ENCODE measurements at regions not wholly inside any gene's neighbourhood (a gene's known extent, or its start where the extent isn't known, plus 50 kb on each side); places are given as distances from the start of the nearest gene placed in this dataset.

GRCh38 chr1:115173151-115173550, 83.8 kb upstream of the TSPAN2 start:
- Histone ChIP-seq H3K4me1 (no peaks in the 10 kb centered on the region), H3K4me3 (no peak overlapping the region), H3K27me3 (no peaks in the 10 kb centered on the region), H3K9me3 (no peaks in the 10 kb centered on the region), H3K27ac (no peak overlapping the region), H3K36me3 (ENCODE audit: low read depth, missing control alignments) (no peaks in the 10 kb centered on the region)
- no peak for DNase-seq
- intact Hi-C loops (cut with DNase I; ENCODE audit: low total_unique reads): no loop called here
- 79 to 86% methylated on average over 1 of the region's 1 CpG for WGBS, 2 donors
- TF ChIP-seq POLR2A (IDR thresholded peaks at IDR 0.05): no peak
- no peak for TF ChIP-seq CTCF (IDR thresholded peaks at IDR 0.05)

- no peak for DNase-seq
- Histone ChIP-seq H3K36me3 (ENCODE audit: low read depth, missing control alignments) (no peaks in the 10 kb centered on the region), H3K27ac (no peak overlapping the region), H3K4me1 (no peaks in the 10 kb centered on the region), H3K4me3 (no peak overlapping the region), H3K27me3 (no peaks in the 10 kb centered on the region), H3K9me3 (no peaks in the 10 kb centered on the region)
- intact Hi-C loops (cut with DNase I; ENCODE audit: low total_unique reads): no loop called here
- 55 to 60% methylated on average over 2 of the region's 2 CpGs for WGBS, 2 donors
- TF ChIP-seq POLR2A (IDR thresholded peaks at IDR 0.05): no peak
These were observed 83.0 kb upstream of the TSPAN2 start for GRCh38 chr1:115172270-115172669.

GRCh38 chr1:115170961-115171392, 81.7 kb upstream of the TSPAN2 start:
- Histone ChIP-seq H3K36me3 (ENCODE audit: low read depth, missing control alignments) (no peaks in the 10 kb centered on the region), H3K9me3 (no peaks in the 10 kb centered on the region), H3K4me1 (no peaks in the 10 kb centered on the region), H3K27ac (no peak overlapping the region), H3K4me3 (no peak overlapping the region), H3K27me3 (no peaks in the 10 kb centered on the region)
- intact Hi-C loops (cut with DNase I; ENCODE audit: low total_unique reads): no loop called here
- TF ChIP-seq POLR2A (IDR thresholded peaks at IDR 0.05): no peak
- WGBS, 2 donors: 82 to 85% methylated on average over 2 of the region's 2 CpGs
- no peak for DNase-seq

GRCh38 chr1:115170377-115170776, 81.1 kb upstream of the TSPAN2 start:
- TF ChIP-seq CTCF (IDR thresholded peaks at IDR 0.05) (no peak), POLR2A (IDR thresholded peaks at IDR 0.05) (no peak)
- Histone ChIP-seq H3K36me3 (ENCODE audit: low read depth, missing control alignments) (no peaks in the 10 kb centered on the region), H3K27me3 (no peaks in the 10 kb centered on the region), H3K4me3 (no peak overlapping the region), H3K4me1 (no peaks in the 10 kb centered on the region), H3K27ac (no peak overlapping the region), H3K9me3 (no peaks in the 10 kb centered on the region)
- 38 to 41% methylated on average over 1 of the region's 1 CpG for whole genome bisulfite sequencing, 2 donors
- no peak for DNase-seq
- intact Hi-C loops (cut with DNase I; ENCODE audit: low total_unique reads): no loop called here

GRCh38 chr1:115168026-115168425, 78.7 kb upstream of the TSPAN2 start:
- H3K4me1 ChIP-seq: no peaks in the 10 kb centered on the region
- no peak overlapping the region for H3K4me3 ChIP-seq
- H3K9me3 ChIP-seq: no peaks in the 10 kb centered on the region
- intact Hi-C loops (cut with DNase I; ENCODE audit: low total_unique reads): no loop called here
- H3K36me3 ChIP-seq (ENCODE audit: low read depth, missing control alignments): no peaks in the 10 kb centered on the region
- no peak for DNase-seq
- TF ChIP-seq CTCF (IDR thresholded peaks at IDR 0.05) (no peak), POLR2A (IDR thresholded peaks at IDR 0.05) (no peak)
- H3K27me3 ChIP-seq: no peaks in the 10 kb centered on the region
- no peak overlapping the region for H3K27ac ChIP-seq
- WGBS, 2 donors: 91 to 94% methylated on average over 4 of the region's 4 CpGs

- H3K4me1 ChIP-seq: no peaks in the 10 kb centered on the region
- intact Hi-C loops (cut with DNase I; ENCODE audit: low total_unique reads): no loop called here
These were observed 77.3 kb upstream of the TSPAN2 start for GRCh38 chr1:115166531-115167091.

More at GRCh38 chr1:115166531-115167091, 77.3 kb upstream of the TSPAN2 start:
- no peak overlapping the region for H3K4me3 ChIP-seq
- H3K36me3 ChIP-seq (ENCODE audit: low read depth, missing control alignments): no peaks in the 10 kb centered on the region
- no peaks in the 10 kb centered on the region for H3K27me3 ChIP-seq
- no peak overlapping the region for H3K27ac ChIP-seq
- TF ChIP-seq POLR2A (IDR thresholded peaks at IDR 0.05): no peak
- no peak for TF ChIP-seq CTCF (IDR thresholded peaks at IDR 0.05)
- DNase-seq: no peak
- H3K9me3 ChIP-seq: no peaks in the 10 kb centered on the region

Data from testis (tissue), 2 donors.